Aorta (tissue), 5 donors: ENCODE measurements at regions not wholly inside any gene's neighbourhood (a gene's known extent, or its start where the extent isn't known, plus 50 kb on each side); places are given as distances from the start of the nearest gene placed in this dataset.
A peak's percentile ranks its signal among the peaks of the same experiment; 100 is the strongest.
"Not testable (repeated sequence)": the region's sequence is repeated elsewhere in the genome, so short reads cannot be mapped to it uniquely, and the experiment has no call there.

Experiments used
- ATAC-seq: fragments of 200-7000 bp; cut with Tn5 transposase; one replicate; pipeline ENCODE4 v1.9.1; 2022; ENCODE audit warnings: moderate library complexity; ENCODE audit not compliant: low FRiP score
- DNase-seq, 2 donors: peaks; one replicate each; pipeline ENCODE4 v3.0.0-alpha.2; 2020
- H3K27ac ChIP-seq, 2 donors: one replicate each; pipeline ENCODE4 v1.5.1; 2013; ENCODE audit warnings: low read length in 2 of 2, mild to moderate bottlenecking in 2 of 2, moderate library complexity in 2 of 2, control low read depth in 1 of 2, inconsistent platforms in 1 of 2, low read depth in 1 of 2
- H3K27me3 ChIP-seq, 2 donors: one replicate each; pipeline ENCODE4 v1.6.1; 2013; ENCODE audit warnings: control low read depth in 1 of 2, low read length in 1 of 2, mild to moderate bottlenecking in 1 of 2, moderate library complexity in 1 of 2; ENCODE audit not compliant: insufficient read depth in 2 of 2, control insufficient read depth in 1 of 2
- H3K36me3 ChIP-seq, 2 donors: one replicate each; pipeline ENCODE4 v1.6.1; 2013; ENCODE audit warnings: control low read depth in 1 of 2, low read length in 1 of 2, mild to moderate bottlenecking in 1 of 2; ENCODE audit not compliant: insufficient read depth in 2 of 2, control insufficient read depth in 1 of 2
- H3K4me1 ChIP-seq, 2 donors: one replicate each; pipeline ENCODE4 v1.6.1; 2013; ENCODE audit warnings: low read length in 2 of 2, control low read depth in 1 of 2, mild to moderate bottlenecking in 1 of 2, moderate library complexity in 1 of 2; ENCODE audit not compliant: insufficient read depth in 2 of 2, control insufficient read depth in 1 of 2
- H3K4me3 ChIP-seq, 2 donors: one replicate each; pipeline ENCODE4 v1.5.1; 2013; ENCODE audit warnings: low read length in 2 of 2, control low read depth in 1 of 2, mild to moderate bottlenecking in 1 of 2
- H3K9me3 ChIP-seq: one replicate; pipeline ENCODE4 v1.6.1; 2013; ENCODE audit warnings: mild to moderate bottlenecking, low read length; ENCODE audit not compliant: control insufficient read depth
- WGBS, 2 donors: extraction: QIAGEN DNeasy Blood & Tissue Kit; methylation state at CpG; one replicate each; pipeline ENCODE4 v1.1.7; 2013; 5-methylcytosine and 5-hydroxymethylcytosine counted together
- intact Hi-C, 2 donors: fragments of 100-400 bp; cut with DNase I; formaldehyde crosslinking; loops; one replicate each; pipeline versions ENCODE4 v1.14.2 to v1.15.0; 2022
- donor health status: healthy with polysubstance abuse.
- donor health status: Bipolar disorder and iron deficiency.
- donor health status: DM: no; HTN: no; CAD: no.
- donor health status: DM: no; HTN: no; CAD: no.
- donor health status: DM: yes; HTN: yes; CAD: no.

DNA sequence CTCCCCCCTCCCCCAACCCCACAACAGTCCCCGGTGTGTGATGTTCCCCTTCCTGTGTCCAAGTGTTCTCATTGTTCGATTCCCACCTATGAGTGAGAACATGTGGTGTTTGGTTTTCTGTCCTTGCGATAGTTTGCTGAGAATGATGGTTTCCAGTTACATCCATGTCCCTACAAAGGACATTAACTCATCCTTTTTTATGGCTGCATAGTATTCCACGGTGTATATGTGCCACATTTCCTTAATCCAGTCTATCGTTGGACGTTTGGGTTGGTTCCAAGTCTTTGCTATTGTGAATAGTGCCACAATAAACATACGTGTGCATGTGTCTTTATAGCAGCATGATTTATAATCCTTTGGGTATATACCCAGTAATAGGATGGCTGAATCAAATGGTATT lies 107.3 kb downstream of the ZNF648 start:
- H3K27me3 ChIP-seq, H3K9me3 ChIP-seq, H3K36me3 ChIP-seq, ATAC-seq, intact Hi-C loops, DNase-seq, H3K4me1 ChIP-seq, H3K4me3 ChIP-seq, H3K27ac ChIP-seq: not testable (repeated sequence)
- WGBS, 2 donors: 86 to 87% methylated on average over 7 of the region's 7 CpGs

DNA sequence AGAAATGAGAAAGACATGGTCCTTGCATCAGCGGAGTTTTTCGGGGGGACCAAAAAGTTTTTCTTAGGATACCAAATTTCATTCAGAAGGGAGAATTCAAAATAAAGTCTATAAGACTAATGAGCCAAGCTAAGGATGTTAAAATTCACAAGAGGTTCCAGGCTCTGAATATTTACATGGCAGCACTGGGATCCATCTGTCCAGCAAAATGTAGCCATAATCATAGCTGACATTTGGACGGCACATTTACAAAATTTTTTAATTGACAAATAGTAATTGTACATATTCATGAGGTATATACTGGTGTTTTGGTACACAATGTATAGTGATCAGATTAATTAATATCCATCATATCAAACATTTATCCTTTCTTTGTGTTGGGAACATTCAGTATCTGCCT lies 107.9 kb downstream of the ZNF648 start:
- Histone ChIP-seq H3K27ac (no peak overlapping the region), H3K4me1 (no peaks in the 10 kb centered on the region), H3K9me3 (no peaks in the 10 kb centered on the region), H3K36me3 (no peaks in the 10 kb centered on the region), H3K4me3 (no peak overlapping the region), H3K27me3 (no peaks in the 10 kb centered on the region)
- no peak for DNase-seq
- intact Hi-C loops: no loop called here
- ATAC-seq: no peak
- WGBS, 2 donors: 90 to 92% methylated on average over 3 of the region's 3 CpGs

DNA sequence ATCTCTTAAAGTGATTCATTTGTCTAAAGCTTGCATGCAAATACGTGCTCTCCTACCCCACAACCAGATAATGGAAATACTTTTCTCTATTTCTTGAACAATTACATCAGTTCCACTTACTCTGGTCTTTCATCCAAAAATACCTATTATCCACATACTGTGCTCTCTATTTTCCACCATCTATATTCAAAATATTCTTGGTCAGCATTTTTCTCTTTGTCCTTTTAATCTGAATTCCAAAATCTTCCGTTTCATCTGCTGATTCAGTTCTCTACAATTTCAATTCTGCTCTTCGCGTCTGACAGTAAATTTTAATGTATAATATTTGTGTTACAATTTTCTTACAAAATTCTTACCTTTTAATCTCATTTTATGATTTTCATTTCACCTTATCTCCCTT lies 110.3 kb downstream of the ZNF648 start:
- H3K27ac ChIP-seq: no peak overlapping the region
- no peaks in the 10 kb centered on the region for H3K4me1 ChIP-seq
- ATAC-seq (no peak), DNase-seq (no peak)
- no peaks in the 10 kb centered on the region for H3K27me3 ChIP-seq
- intact Hi-C loops: no loop called here
- 79 to 83% methylated on average over 4 of the region's 4 CpGs for whole genome bisulfite sequencing, 2 donors
- no peak overlapping the region for H3K4me3 ChIP-seq
- H3K9me3 ChIP-seq: peaks cover 1% of the 10 kb centered on the region
- no peaks in the 10 kb centered on the region for H3K36me3 ChIP-seq

DNA sequence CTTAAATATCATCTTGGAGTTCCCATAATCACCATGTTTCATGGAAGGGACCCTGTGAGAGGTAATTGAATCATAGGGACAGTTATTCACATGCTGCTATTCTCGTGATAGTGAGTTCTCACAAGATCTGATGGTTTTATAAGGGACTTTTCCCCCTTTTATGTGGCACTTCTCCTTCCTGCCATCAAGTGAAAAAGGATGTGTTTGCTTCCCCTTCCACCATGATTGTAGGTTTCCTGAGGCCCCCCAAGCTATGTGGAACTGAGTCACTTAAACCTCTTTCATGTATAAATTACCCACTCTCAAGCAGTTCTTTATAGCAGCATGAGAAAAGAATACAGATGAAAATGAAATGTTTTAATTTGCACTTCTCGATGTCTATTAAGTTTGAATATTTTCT lies 112.0 kb downstream of the ZNF648 start:
- Histone ChIP-seq H3K27ac (no peak overlapping the region), H3K36me3 (no peaks in the 10 kb centered on the region), H3K4me3 (no peak overlapping the region), H3K27me3 (no peaks in the 10 kb centered on the region), H3K9me3 (peaks cover 1% of the 10 kb centered on the region), H3K4me1 (no peaks in the 10 kb centered on the region)
- ATAC-seq (no peak), DNase-seq (no peak)
- intact Hi-C loops: no loop called here
- 56 to 62% methylated on average over 2 of the region's 2 CpGs for WGBS, 2 donors

DNA sequence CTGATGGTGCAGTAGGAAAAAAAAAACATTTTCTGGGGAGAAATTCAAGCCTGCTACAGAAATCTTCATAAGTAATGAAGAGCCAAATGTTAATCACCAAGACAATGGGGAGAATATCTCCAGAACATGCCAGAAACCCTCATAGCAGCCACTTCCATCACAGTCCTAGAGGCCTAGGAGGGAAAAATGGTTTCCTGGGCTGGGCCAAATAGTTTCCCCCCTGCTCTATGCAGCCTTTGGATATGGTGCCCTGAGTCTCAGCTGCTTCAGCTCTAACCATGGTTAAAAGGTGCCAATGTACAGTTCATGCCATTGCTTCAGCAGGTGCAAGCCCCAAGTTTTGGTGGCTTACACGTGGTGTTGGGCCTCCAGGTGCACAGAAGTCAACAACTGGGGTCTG lies 113.1 kb downstream of the ZNF648 start:
- intact Hi-C loops: no loop called here
- WGBS, 2 donors: 32 to 50% methylated on average over 1 of the region's 1 CpG
- no peaks in the 10 kb centered on the region for H3K27me3 ChIP-seq

DNA sequence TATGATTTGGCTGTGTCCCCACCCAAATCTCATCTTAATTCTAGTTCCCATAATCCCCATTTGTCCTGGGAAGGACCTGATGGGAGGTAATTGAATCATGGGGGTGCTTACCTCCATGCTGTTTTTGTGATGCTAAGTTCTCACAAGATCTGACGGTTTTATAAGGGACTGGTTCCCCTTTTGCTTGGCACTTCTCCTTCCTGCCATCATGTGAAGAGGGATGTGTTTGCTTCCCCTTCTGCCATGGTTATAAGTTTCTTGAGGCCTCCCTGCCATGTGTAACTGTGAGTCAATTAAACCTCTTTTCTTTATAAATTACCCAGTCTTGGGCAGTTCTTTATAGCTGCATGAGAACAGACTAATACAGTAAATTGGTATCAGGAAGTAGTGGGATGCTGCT lies 114.1 kb downstream of the ZNF648 start:
- no peak overlapping the region for H3K27ac ChIP-seq
- intact Hi-C loops: no loop called here
- H3K4me3 ChIP-seq: no peak overlapping the region
- H3K27me3 ChIP-seq: no peaks in the 10 kb centered on the region
- peaks cover 1% of the 10 kb centered on the region for H3K9me3 ChIP-seq
- ATAC-seq: no peak
- H3K4me1 ChIP-seq: no peaks in the 10 kb centered on the region
- no peak for DNase-seq
- H3K36me3 ChIP-seq: no peaks in the 10 kb centered on the region
- 69 to 73% methylated on average over 1 of the region's 1 CpG for WGBS, 2 donors

More for the DNA sequence above, 113.1 kb downstream of the ZNF648 start:
- ATAC-seq: no peak
- no peaks in the 10 kb centered on the region for H3K4me1 ChIP-seq
- H3K36me3 ChIP-seq: no peaks in the 10 kb centered on the region
- H3K4me3 ChIP-seq: no peak overlapping the region
- no peak for DNase-seq
- H3K9me3 ChIP-seq: peaks cover 1% of the 10 kb centered on the region
- H3K27ac ChIP-seq: no peak overlapping the region

DNA sequence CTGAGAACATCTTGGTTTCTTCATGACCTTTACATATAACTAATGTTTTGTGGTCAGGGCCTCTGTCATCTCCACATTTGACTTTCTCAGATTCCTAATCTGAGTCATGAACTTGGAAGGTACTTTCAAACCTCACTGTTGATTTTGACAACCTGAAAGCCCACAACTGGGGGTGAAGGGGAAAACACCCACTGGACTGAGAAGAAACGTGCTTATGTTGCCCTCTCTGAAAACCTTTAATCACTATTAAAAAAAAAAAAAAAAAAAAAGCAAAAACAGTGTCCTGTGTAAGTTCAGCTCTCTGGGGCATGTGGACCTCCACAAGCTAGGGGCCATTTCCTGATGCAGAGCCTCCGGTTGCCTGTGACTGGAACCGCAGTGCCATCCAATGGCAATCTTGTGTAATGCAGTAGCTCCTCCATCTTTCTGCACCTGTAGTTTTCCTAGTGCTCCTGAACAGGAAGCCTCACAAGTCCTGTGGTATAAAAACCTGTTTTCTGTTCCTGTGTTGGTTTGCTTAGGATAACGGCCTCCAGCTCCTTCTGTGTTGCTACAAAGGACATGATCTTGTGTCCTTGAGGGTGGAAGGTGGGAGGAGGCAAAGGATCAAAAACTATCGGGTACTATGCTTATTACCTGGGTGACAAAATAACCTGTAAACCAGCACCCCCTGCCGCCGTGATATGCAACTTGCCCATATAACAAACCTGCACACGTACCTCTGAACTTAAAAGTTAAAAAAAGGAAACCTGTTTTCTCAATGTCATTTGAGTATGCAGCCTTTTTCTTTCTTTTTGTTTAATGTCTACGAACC lies 124.5 kb downstream of the ZNF648 start:
- Histone ChIP-seq H3K27me3 (no peaks in the 10 kb centered on the region), H3K9me3 (peaks cover under 1% of the 10 kb centered on the region), H3K36me3 (no peaks in the 10 kb centered on the region), H3K4me1 (no peaks in the 10 kb centered on the region), H3K27ac (no peak overlapping the region), H3K4me3 (no peak overlapping the region)
- intact Hi-C loops: loop anchor here in 1 of 2 donors (10.0 kb wide), 1 partner anchor 462 kb away; no protein-coding TSS in a partner anchor
- WGBS, 2 donors: 20 to 28% methylated on average over 9 of the region's 9 CpGs
- DNase-seq: no peak
- no peak for ATAC-seq

DNA sequence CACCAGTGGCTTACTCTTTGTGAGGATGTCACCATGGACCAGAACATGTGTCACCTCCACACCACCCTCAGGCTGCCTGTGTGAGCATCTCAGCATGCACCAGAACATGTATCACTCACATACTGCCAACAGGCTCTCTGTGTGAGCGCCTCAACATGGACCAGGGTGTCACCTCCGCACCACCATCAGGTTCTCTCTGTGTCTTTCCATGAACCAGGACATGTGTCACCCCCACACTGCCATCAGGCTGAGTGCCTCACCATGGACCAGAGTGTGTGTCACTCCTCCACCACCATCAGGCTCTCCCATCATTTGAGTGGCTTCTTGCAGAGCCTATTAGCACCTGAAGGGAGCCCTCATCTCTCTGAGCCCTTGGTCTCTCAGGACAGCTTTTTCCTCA lies 125.2 kb downstream of the ZNF648 start:
- 92 to 97% methylated on average over 2 of the region's 2 CpGs for WGBS, 2 donors
- no peaks in the 10 kb centered on the region for H3K4me1 ChIP-seq
- ATAC-seq (peak; percentile 29), DNase-seq (no peak)
- no peaks in the 10 kb centered on the region for H3K27me3 ChIP-seq
- H3K9me3 ChIP-seq: peaks cover 2% of the 10 kb centered on the region
- H3K27ac ChIP-seq: no peak overlapping the region
- H3K4me3 ChIP-seq: no peak overlapping the region
- intact Hi-C loops: loop anchor here in 1 of 2 donors (10.0 kb wide), 1 partner anchor 461 kb away; no protein-coding TSS in a partner anchor
- H3K36me3 ChIP-seq: no peaks in the 10 kb centered on the region

DNA sequence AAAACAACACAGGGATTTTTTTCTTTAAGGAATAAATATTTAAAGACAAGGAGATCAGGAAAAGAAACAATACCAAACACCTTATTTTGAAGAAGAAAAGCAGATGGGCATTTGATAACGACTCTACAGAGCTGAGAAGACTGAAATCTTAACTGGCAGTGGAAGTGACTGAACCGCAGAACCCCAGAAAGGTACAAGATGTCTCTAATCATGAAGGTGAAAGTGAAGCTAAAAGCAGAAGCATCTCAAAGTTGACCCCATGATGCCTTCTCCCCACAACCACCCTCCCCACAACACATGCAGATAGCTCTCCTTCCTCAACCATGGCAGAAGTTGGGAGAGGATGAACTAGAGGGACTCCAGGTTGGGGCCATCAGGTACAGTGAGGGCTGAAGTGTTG lies 129.6 kb downstream of the ZNF648 start:
- Histone ChIP-seq H3K4me3 (no peak overlapping the region), H3K27ac (no peak overlapping the region), H3K4me1 (no peaks in the 10 kb centered on the region), H3K36me3 (no peaks in the 10 kb centered on the region), H3K27me3 (peaks cover 0 to 2% of the 10 kb centered on the region in 2 donors), H3K9me3 (peaks cover 2% of the 10 kb centered on the region)
- intact Hi-C loops: loop anchor here in 1 of 2 donors (10.0 kb wide), 1 partner anchor 457 kb away; no protein-coding TSS in a partner anchor
- ATAC-seq (no peak), DNase-seq (no peak)
- 74 to 75% methylated on average over 2 of the region's 2 CpGs for WGBS, 2 donors
